ENCODE measurements at regions not wholly inside any gene's neighbourhood (a gene's known extent, or its start where the extent isn't known, plus 50 kb on each side); places are given as distances from the start of the nearest gene placed in this dataset.

DNA sequence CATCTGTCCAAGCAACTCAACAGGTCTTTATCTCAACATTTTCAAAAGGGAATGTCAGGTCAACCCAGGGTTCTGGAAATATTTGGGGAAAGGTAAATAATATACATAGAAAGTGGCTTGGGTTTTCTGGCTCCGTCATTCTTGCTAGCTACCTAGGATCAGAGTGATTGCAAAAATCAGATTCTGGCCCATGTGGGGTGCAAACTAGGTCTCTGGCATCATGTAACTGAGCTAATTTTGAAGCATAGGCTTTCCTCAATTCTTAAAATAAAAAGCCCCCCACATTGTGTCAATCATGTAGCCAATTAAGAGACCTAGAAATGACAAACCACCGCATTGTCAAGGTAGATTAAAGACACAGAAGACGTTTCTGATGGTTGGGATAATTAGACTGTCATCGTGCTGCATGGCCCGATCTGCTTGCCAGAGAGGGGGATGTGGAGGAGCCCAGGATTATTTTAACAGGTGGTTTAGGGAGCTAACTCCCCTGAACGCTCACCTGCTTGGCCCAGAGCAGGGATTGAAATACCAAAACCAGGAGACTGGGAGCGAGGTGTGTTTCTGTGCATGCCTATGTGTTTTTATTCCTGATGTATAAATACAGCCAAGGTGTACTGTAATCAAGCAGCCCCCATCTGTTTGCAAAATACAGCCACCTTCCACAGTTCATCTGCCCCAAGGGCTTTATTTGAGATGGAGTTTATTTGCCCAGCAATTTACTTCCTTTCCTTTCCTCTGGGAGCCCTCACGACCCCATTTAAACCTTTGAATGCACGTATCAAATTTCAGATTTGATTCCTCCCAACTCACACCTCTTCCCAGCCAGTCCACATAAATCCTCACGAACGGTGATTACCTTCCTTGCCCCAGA lies 189.5 kb downstream of the TTC8 start:
- TF ChIP-seq CTCF (IDR thresholded peaks at IDR 0.05 in 8 of 11, conservative IDR thresholded peaks at IDR 0.05 in 3 of 11) (no peak), POLR2AphosphoS5 (IDR thresholded peaks at IDR 0.05) (no peak), POLR2A (IDR thresholded peaks at IDR 0.05) (no peak)
